CD4-positive, CD25-positive, alpha-beta regulatory T cell (primary cell): ENCODE measurements at regions not wholly inside any gene's neighbourhood (a gene's known extent, or its start where the extent isn't known, plus 50 kb on each side); places are given as distances from the start of the nearest gene placed in this dataset.

Experiments used
- ATAC-seq, 2 donors: fragments of 150-1000 bp; cut with Tn5 transposase; one replicate each; pipeline ENCODE4 v1.10.0; 2021; ENCODE audit warnings: low read depth in 2 of 2, moderate number of reproducible peaks in 2 of 2, moderate library complexity in 1 of 2
- DNase-seq, 3 donors: peaks; one replicate each; pipeline versions ENCODE4 v3.0.0 to v3.0.0-alpha.2; 2012 to 2022; ENCODE audit warnings: mixed read lengths in 1 of 3
- H3K27ac ChIP-seq: one replicate; pipeline ENCODE4 v1.7.0; 2013; ENCODE audit warnings: mild to moderate bottlenecking, low read length; ENCODE audit not compliant: insufficient read depth, poor library complexity, severe bottlenecking
- H3K27me3 ChIP-seq: one replicate; pipeline ENCODE4 v1.7.0; 2013; ENCODE audit warnings: low read length; ENCODE audit not compliant: control insufficient read depth, insufficient read depth
- H3K36me3 ChIP-seq: one replicate; pipeline ENCODE4 v1.7.0; 2013; ENCODE audit warnings: mild to moderate bottlenecking, low read length, moderate library complexity; ENCODE audit not compliant: control insufficient read depth, insufficient read depth
- H3K4me1 ChIP-seq: 2 replicates; pipeline ENCODE4 v1.7.0; 2013; ENCODE audit warnings: mild to moderate bottlenecking, low read length; ENCODE audit not compliant: insufficient read depth, control insufficient read depth, poor library complexity, severe bottlenecking
- H3K4me3 ChIP-seq: one replicate; pipeline ENCODE4 v1.7.0; 2013; ENCODE audit warnings: low read depth, mild to moderate bottlenecking, low read length, moderate library complexity
- H3K9me3 ChIP-seq, 2 experiments: 1 replicate in 1 of 2; 2 replicates in 1 of 2; pipeline ENCODE4 v1.7.0; 2013; ENCODE audit warnings: low read length in 2 of 2, mild to moderate bottlenecking in 1 of 2, moderate library complexity in 1 of 2; ENCODE audit not compliant: control insufficient read depth in 2 of 2
- H3K27ac Mint-ChIP-seq, 3 donors: one replicate each; pipeline ENCODE4 v1.8.0; 2020 to 2022; ENCODE audit warnings: mild to moderate bottlenecking in 3 of 3, mixed read lengths in 3 of 3, moderate library complexity in 2 of 3
- H3K27me3 Mint-ChIP-seq: one replicate; pipeline ENCODE4 v1.8.0; 2022; ENCODE audit warnings: mild to moderate bottlenecking, mixed read lengths
- H3K36me3 Mint-ChIP-seq: one replicate; pipeline ENCODE4 v1.8.0; 2020; ENCODE audit warnings: mixed read lengths
- H3K4me1 Mint-ChIP-seq, 4 donors: one replicate each; pipeline ENCODE4 v1.8.0; 2020 to 2022; ENCODE audit warnings: mixed read lengths in 4 of 4, mild to moderate bottlenecking in 1 of 4
- H3K4me3 Mint-ChIP-seq, 4 donors: one replicate each; pipeline ENCODE4 v1.8.0; 2020 to 2022; ENCODE audit warnings: mild to moderate bottlenecking in 4 of 4, mixed read lengths in 4 of 4, moderate library complexity in 3 of 4
- H3K9me3 Mint-ChIP-seq, 7 donors: one replicate each; pipeline ENCODE4 v1.8.0; 2020 to 2022; ENCODE audit warnings: mixed read lengths in 7 of 7, mild to moderate bottlenecking in 3 of 7, moderate library complexity in 2 of 7

GRCh38 chr1:208409176-208409575, 165.0 kb upstream of the PLXNA2 start:
- H3K27ac Mint-ChIP-seq = no peak overlapping the region
- no peaks in the 10 kb centered on the region for H3K36me3 ChIP-seq
- H3K36me3 Mint-ChIP-seq = no peaks in the 10 kb centered on the region
- H3K27me3 ChIP-seq = no peaks in the 10 kb centered on the region
- H3K27me3 Mint-ChIP-seq = no peaks in the 10 kb centered on the region
- no peaks in the 10 kb centered on the region for H3K4me1 Mint-ChIP-seq
- ATAC-seq (no peak), DNase-seq (no peak)
- H3K4me3 Mint-ChIP-seq = no peak overlapping the region
- H3K27ac ChIP-seq = no peak overlapping the region
- peaks cover 0 to under 1% (median 0%) of the 10 kb centered on the region in 7 donors for H3K9me3 Mint-ChIP-seq
- H3K9me3 ChIP-seq = no peaks in the 10 kb centered on the region
- H3K4me1 ChIP-seq = no peaks in the 10 kb centered on the region
- no peak overlapping the region for H3K4me3 ChIP-seq

GRCh38 chr1:208410409-208410808, 166.2 kb upstream of the PLXNA2 start:
- Histone ChIP-seq H3K4me1 (no peaks in the 10 kb centered on the region), H3K4me3 (no peak overlapping the region), H3K9me3 (no peaks in the 10 kb centered on the region), H3K27ac (no peak overlapping the region), H3K27me3 (no peaks in the 10 kb centered on the region), H3K36me3 (no peaks in the 10 kb centered on the region)
- ATAC-seq (no peak), DNase-seq (no peak)
- no peaks in the 10 kb centered on the region for H3K36me3 Mint-ChIP-seq
- H3K4me1 Mint-ChIP-seq = no peaks in the 10 kb centered on the region
- peak overlapping the region in 1 of 4 donors; percentile 17 for H3K4me3 Mint-ChIP-seq
- H3K27me3 Mint-ChIP-seq = no peaks in the 10 kb centered on the region
- H3K27ac Mint-ChIP-seq = no peak overlapping the region
- peaks cover 0 to 2% (median 0%) of the 10 kb centered on the region in 7 donors for H3K9me3 Mint-ChIP-seq

GRCh38 chr1:208413006-208413405, 168.8 kb upstream of the PLXNA2 start:
- Mint-ChIP-seq H3K27ac (no peak overlapping the region), H3K36me3 (no peaks in the 10 kb centered on the region), H3K4me3 (no peak overlapping the region), H3K9me3 (peaks cover 0 to 3% (median 0%) of the 10 kb centered on the region in 7 donors), H3K27me3 (no peaks in the 10 kb centered on the region), H3K4me1 (no peaks in the 10 kb centered on the region)
- Histone ChIP-seq H3K27ac (no peak overlapping the region), H3K27me3 (no peaks in the 10 kb centered on the region), H3K4me1 (no peaks in the 10 kb centered on the region), H3K9me3 (no peaks in the 10 kb centered on the region), H3K4me3 (no peak overlapping the region), H3K36me3 (no peaks in the 10 kb centered on the region)
- no peak for DNase-seq
- no peak for ATAC-seq

GRCh38 chr1:208418667-208419066, 174.5 kb upstream of the PLXNA2 start:
- no peak for ATAC-seq
- no peaks in the 10 kb centered on the region for H3K4me1 Mint-ChIP-seq

GRCh38 chr1:208419746-208420420, 175.7 kb upstream of the PLXNA2 start:
- Histone ChIP-seq H3K9me3 (peaks cover 0 to 2% of the 10 kb centered on the region in 2 experiments), H3K4me3 (no peak overlapping the region), H3K36me3 (no peaks in the 10 kb centered on the region), H3K27me3 (no peaks in the 10 kb centered on the region), H3K27ac (no peak overlapping the region), H3K4me1 (no peaks in the 10 kb centered on the region)
- ATAC-seq (no peak), DNase-seq (no peak)
- no peaks in the 10 kb centered on the region for H3K36me3 Mint-ChIP-seq
- no peak overlapping the region for H3K4me3 Mint-ChIP-seq
- H3K27ac Mint-ChIP-seq = no peak overlapping the region
- H3K9me3 Mint-ChIP-seq = peaks cover 0 to 1% (median 0%) of the 10 kb centered on the region in 7 donors
- no peaks in the 10 kb centered on the region for H3K27me3 Mint-ChIP-seq
- H3K4me1 Mint-ChIP-seq = no peaks in the 10 kb centered on the region

More at GRCh38 chr1:208418667-208419066, 174.5 kb upstream of the PLXNA2 start:
- Histone ChIP-seq H3K36me3 (no peaks in the 10 kb centered on the region), H3K4me3 (no peak overlapping the region), H3K27ac (no peak overlapping the region), H3K4me1 (no peaks in the 10 kb centered on the region), H3K9me3 (peaks cover 0 to 2% of the 10 kb centered on the region in 2 experiments), H3K27me3 (no peaks in the 10 kb centered on the region)
- no peak overlapping the region for H3K27ac Mint-ChIP-seq
- H3K36me3 Mint-ChIP-seq = no peaks in the 10 kb centered on the region
- no peaks in the 10 kb centered on the region for H3K27me3 Mint-ChIP-seq
- H3K4me3 Mint-ChIP-seq = no peak overlapping the region
- H3K9me3 Mint-ChIP-seq = peaks cover 0 to 3% (median 0%) of the 10 kb centered on the region in 7 donors
- DNase-seq = no peak

- DNase-seq (no peak), ATAC-seq (no peak)
- H3K27me3 ChIP-seq = no peaks in the 10 kb centered on the region
- Mint-ChIP-seq H3K36me3 (no peaks in the 10 kb centered on the region), H3K27me3 (no peaks in the 10 kb centered on the region), H3K4me3 (no peak overlapping the region), H3K9me3 (peaks cover 0 to 1% (median 0%) of the 10 kb centered on the region in 7 donors), H3K27ac (no peak overlapping the region), H3K4me1 (no peaks in the 10 kb centered on the region)
- no peaks in the 10 kb centered on the region for H3K4me1 ChIP-seq
- H3K4me3 ChIP-seq = no peak overlapping the region
- H3K27ac ChIP-seq = no peak overlapping the region
- H3K36me3 ChIP-seq = no peaks in the 10 kb centered on the region
- peaks cover 0 to 2% of the 10 kb centered on the region in 2 experiments for H3K9me3 ChIP-seq
Measured at GRCh38 chr1:208420696-208421095, 176.5 kb upstream of the PLXNA2 start.

- Mint-ChIP-seq H3K27ac (no peak overlapping the region), H3K4me3 (no peak overlapping the region), H3K4me1 (no peaks in the 10 kb centered on the region), H3K27me3 (no peaks in the 10 kb centered on the region), H3K36me3 (no peaks in the 10 kb centered on the region), H3K9me3 (peaks cover 0 to 1% (median 0%) of the 10 kb centered on the region in 7 donors)
- ATAC-seq (no peak), DNase-seq (no peak)
- Histone ChIP-seq H3K4me3 (no peak overlapping the region), H3K9me3 (peaks cover 0 to 2% of the 10 kb centered on the region in 2 experiments), H3K4me1 (no peaks in the 10 kb centered on the region), H3K27ac (no peak overlapping the region), H3K36me3 (no peaks in the 10 kb centered on the region), H3K27me3 (no peaks in the 10 kb centered on the region)
Measured at GRCh38 chr1:208421486-208421885, 177.3 kb upstream of the PLXNA2 start.

GRCh38 chr1:208423526-208423925, 179.3 kb upstream of the PLXNA2 start:
- peaks cover 0 to 2% (median 0%) of the 10 kb centered on the region in 7 donors for H3K9me3 Mint-ChIP-seq
- no peak overlapping the region for H3K4me3 Mint-ChIP-seq
- Histone ChIP-seq H3K9me3 (peaks cover 0 to 2% of the 10 kb centered on the region in 2 experiments), H3K27ac (no peak overlapping the region), H3K36me3 (no peaks in the 10 kb centered on the region), H3K4me1 (no peaks in the 10 kb centered on the region), H3K27me3 (no peaks in the 10 kb centered on the region), H3K4me3 (no peak overlapping the region)
- H3K4me1 Mint-ChIP-seq = no peaks in the 10 kb centered on the region
- no peak for DNase-seq
- no peaks in the 10 kb centered on the region for H3K36me3 Mint-ChIP-seq
- H3K27me3 Mint-ChIP-seq = no peaks in the 10 kb centered on the region
- no peak for ATAC-seq
- H3K27ac Mint-ChIP-seq = no peak overlapping the region
